AG04449 (cell line): ENCODE measurements at regions not wholly inside any gene's neighbourhood (a gene's known extent, or its start where the extent isn't known, plus 50 kb on each side); places are given as distances from the start of the nearest gene placed in this dataset.
"Not testable (repeated sequence)": the region's sequence is repeated elsewhere in the genome, so short reads cannot be mapped to it uniquely, and the experiment has no call there.

ENCODE experiments used
- CTCF ChIA-PET: fragments of 350-600 bp; formaldehyde crosslinking; extraction: SDS; loops from one replicate; lab custom pipeline; 2021; ENCODE audit warnings: antibody characterized with exemption; lab: Yijun Ruan, JAX
- POLR2A ChIA-PET: fragments of 400-600, 350-600 bp; formaldehyde crosslinking; extraction: SDS; loops from one replicate; lab custom pipeline; 2020; ENCODE audit warnings: antibody characterized with exemption, inconsistent platforms; lab: Yijun Ruan, JAX
- DNase-seq: peaks from one replicate; pipeline ENCODE4 v3.0.0-alpha.2; 2010; ENCODE audit warnings: low read depth, low spot score
- H3K4me3 ChIP-seq: 2 replicates; pipeline ENCODE4 v1.5.1; 2011; ENCODE audit warnings: low read depth, mild to moderate bottlenecking, control low read depth, low read length
- TF ChIP-seq, protein P1 (sequence below): IDR thresholded peaks from one replicate; pipeline ENCODE4 v1.5.1; 2011; ENCODE audit warnings: mild to moderate bottlenecking, moderate library complexity, low read length, control low read depth, inconsistent platforms; ENCODE audit not compliant: insufficient read depth; ENCODE audit errors: missing control alignments

DNA sequence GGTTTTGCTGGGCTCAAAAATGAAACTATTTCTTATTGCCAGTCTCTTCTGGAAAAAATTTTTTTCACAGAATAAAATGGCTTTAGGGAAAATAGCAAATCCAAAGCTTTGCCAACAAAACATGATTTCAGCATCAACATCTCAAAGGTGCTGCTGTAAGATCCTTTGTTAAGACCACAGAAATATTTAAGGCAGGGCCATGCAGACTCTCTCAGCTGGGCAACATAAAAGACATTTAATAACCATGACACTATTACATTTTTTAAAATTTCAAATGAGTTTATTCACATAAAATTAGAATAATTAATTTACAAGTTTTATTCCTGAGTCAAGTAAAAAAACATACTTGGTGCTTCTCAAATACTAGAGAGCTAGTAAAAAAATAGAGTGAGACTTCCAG, 527.1 kb upstream of the DPPA4 start:
- POLR2A ChIA-PET = no interaction called here
- TF ChIP-seq, protein P1, sequence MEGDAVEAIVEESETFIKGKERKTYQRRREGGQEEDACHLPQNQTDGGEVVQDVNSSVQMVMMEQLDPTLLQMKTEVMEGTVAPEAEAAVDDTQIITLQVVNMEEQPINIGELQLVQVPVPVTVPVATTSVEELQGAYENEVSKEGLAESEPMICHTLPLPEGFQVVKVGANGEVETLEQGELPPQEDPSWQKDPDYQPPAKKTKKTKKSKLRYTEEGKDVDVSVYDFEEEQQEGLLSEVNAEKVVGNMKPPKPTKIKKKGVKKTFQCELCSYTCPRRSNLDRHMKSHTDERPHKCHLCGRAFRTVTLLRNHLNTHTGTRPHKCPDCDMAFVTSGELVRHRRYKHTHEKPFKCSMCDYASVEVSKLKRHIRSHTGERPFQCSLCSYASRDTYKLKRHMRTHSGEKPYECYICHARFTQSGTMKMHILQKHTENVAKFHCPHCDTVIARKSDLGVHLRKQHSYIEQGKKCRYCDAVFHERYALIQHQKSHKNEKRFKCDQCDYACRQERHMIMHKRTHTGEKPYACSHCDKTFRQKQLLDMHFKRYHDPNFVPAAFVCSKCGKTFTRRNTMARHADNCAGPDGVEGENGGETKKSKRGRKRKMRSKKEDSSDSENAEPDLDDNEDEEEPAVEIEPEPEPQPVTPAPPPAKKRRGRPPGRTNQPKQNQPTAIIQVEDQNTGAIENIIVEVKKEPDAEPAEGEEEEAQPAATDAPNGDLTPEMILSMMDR = no peak

DNA sequence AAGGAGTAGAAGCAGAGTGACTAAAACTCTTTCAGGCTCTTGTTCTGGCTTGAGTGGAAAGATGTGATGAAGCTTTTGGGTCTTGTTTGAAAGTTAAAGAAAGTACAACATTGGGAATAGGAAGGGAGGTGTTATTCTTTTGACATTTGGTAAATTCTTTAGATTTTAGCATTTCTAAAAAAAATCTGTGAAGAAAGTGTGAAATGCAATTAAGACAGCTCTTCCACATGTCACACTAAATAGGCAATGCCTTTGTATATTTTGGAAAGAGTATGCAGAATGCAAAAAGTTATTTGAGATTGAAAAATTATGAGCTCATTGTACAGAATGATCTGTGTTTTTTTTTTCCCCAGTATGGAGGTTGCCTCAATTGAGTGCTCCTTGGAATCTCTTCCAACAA, 532.2 kb upstream of the DPPA4 start:
- POLR2A ChIA-PET = no interaction called here
- TF ChIP-seq, protein P1 = no peak
- no peak for DNase-seq
- no peak overlapping the region for H3K4me3 ChIP-seq
- CTCF ChIA-PET = interaction anchor here (0.5 kb wide), 1 partner anchor 19 kb away, joined by 4 read pairs; no protein-coding TSS in a partner anchor

More for the DNA sequence above, 527.1 kb upstream of the DPPA4 start:
- DNase-seq = no peak
- CTCF ChIA-PET = no interaction called here
- H3K4me3 ChIP-seq = no peak overlapping the region

DNA sequence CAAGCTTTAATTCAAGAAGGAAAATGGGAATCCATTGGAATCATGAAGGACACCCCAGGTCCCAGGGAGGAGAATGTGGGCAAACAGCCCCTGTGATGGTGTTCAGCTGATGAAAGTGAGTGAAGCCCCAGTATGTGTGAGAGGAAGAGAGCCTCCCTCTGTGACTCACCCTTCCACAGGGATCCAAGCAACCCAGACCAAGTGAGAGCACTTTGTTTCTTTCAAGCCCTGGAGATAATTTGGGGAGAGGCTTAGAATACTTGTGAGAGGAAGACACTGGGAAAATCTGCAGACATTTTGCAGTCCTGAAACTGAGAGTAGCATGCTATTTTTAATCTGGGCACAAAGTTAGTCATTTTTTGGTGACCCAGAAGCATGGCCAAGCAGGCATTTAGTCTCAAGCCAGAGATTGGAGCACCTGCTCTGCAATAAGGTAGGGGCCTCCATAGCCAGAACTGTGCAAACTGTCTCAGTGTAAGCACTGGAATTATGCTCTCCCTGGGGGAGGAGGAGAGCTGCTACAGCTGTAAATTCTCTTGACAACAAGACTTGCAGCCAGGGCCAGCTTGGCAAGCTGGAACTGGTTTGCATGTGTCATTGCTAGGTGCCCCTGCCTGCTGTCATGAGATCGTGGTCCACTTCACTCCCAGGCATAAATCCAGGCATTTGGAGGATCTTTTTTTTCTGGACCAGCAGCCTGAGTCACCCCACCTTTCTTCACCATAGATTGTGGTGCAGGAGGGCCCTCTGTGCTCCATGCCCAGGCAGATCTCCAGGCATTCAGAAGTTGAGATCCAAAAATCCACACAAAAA, 537.8 kb upstream of the DPPA4 start:
- H3K4me3 ChIP-seq = no peak overlapping the region
- TF ChIP-seq, protein P1 = no peak
- no peak for DNase-seq
- CTCF ChIA-PET = no interaction called here
- POLR2A ChIA-PET = no interaction called here

DNA sequence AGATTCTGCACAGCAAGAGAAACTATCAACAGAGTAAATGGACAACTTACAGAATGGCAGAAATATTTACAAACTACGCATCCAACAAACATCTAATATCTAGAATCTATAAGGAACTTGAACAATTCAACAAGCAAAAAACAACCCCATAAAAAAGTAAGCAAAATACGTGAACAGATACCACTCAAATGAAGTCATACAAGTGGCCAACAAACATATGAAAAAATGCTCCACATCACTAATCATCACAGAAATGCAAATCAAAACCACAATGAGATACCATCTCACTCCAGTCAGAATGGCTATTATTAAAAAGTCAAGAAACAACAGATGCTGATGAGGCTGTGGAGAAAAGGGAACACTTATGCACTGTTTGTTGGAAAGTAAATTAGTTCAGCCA, 540.3 kb upstream of the DPPA4 start:
- POLR2A ChIA-PET, DNase-seq, CTCF ChIA-PET, H3K4me3 ChIP-seq: not testable (repeated sequence)

DNA sequence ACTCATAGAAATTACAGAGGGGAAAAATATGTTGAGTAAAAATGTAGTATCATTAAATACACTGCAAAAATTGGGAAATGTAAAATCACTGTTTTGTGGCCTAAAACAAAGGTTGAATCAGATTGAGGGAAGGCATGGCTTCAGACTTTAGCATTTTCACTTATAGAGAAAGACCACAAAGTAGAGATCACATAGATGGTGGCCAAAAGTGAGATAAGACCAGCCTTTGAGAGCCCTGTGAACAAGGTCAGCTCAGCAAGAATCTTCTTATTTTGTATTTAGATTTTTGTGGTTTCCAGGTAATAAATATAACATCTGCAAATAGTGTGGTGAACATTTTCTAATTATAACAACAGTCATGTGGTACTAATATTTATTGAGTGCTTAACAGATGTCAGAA, 544.8 kb upstream of the DPPA4 start:
- CTCF ChIA-PET = no interaction called here
- TF ChIP-seq, protein P1 = no peak
- POLR2A ChIA-PET = no interaction called here
- no peak for DNase-seq
- H3K4me3 ChIP-seq = no peak overlapping the region

DNA sequence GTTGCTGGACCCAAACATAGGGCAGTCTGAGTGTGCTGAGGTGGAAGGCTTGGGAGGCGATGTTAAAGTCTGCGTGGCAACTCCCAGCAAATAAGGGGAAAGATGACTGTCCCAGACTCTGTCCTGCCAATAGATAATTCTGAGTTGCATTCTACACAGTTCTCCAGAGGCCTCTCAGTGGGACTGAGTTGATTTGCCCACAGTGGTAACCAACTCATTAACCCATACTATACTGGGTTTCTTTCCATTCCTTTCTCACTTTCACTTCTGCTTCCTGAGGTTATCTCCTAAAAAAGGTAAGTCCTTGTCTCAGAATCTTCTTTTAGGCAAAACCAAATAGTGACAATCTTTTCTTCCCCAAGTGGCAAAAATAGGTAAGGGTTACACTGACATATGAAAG, 549.9 kb upstream of the DPPA4 start:
- DNase-seq = no peak
- CTCF ChIA-PET = no interaction called here
- POLR2A ChIA-PET = no interaction called here
- H3K4me3 ChIP-seq = no peak overlapping the region
- TF ChIP-seq, protein P1 = no peak

DNA sequence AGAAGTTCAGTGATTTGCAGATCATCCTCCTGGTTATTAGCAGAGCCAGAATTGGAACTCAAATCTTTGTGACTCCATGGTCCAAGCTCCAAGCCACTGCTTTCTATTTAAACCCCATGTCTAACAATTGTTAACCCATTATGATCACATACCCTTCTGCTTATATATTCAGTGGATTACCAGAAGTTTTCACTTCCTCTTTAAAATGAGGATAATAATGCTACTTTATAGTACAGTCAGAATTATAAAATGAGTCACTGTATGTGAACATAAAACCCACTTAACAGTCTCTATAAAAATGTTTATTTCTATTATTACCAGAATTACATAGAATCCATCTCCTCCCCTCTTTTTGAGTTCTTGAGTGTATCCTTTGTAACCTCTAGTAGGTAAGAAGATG, 550.7 kb upstream of the DPPA4 start:
- no peak overlapping the region for H3K4me3 ChIP-seq
- POLR2A ChIA-PET = no interaction called here
- no peak for DNase-seq
- CTCF ChIA-PET = no interaction called here
- TF ChIP-seq, protein P1 = no peak
